BLaER1 (cell line): ENCODE measurements at regions not wholly inside any gene's neighbourhood (a gene's known extent, or its start where the extent isn't known, plus 50 kb on each side); places are given as distances from the start of the nearest gene placed in this dataset.

Experiments
- H3K27ac ChIP-seq: shearing (Covaris generic); formaldehyde crosslinking; 2 replicates; pipeline ENCODE4 v1.8.1; 2022
- H3K27me3 ChIP-seq: shearing (Covaris generic); formaldehyde crosslinking; 2 replicates; pipeline ENCODE4 v1.8.1; 2022
- H3K36me3 ChIP-seq: shearing (Covaris generic); formaldehyde crosslinking; 2 replicates; pipeline ENCODE4 v1.8.1; 2022
- H3K4me1 ChIP-seq: shearing (Covaris generic); formaldehyde crosslinking; 2 replicates; pipeline ENCODE4 v1.8.1; 2022
- H3K4me2 ChIP-seq: shearing (Covaris generic); formaldehyde crosslinking; 2 replicates; pipeline ENCODE4 v1.8.1; 2022
- H3K4me3 ChIP-seq: shearing (Covaris generic); formaldehyde crosslinking; 2 replicates; pipeline ENCODE4 v1.8.1; 2022
- H3K9ac ChIP-seq: shearing (Covaris generic); formaldehyde crosslinking; 2 replicates; pipeline ENCODE4 v1.8.1; 2022
- H3K9me3 ChIP-seq: shearing (Covaris generic); formaldehyde crosslinking; 2 replicates; pipeline ENCODE4 v1.8.1; 2022
- H4K20me1 ChIP-seq: shearing (Covaris generic); formaldehyde crosslinking; 2 replicates; pipeline ENCODE4 v1.8.1; 2022
- Cebpa-rat ChIP-seq: shearing (Covaris generic); IDR thresholded peaks from 2 replicates; pipeline ENCODE4 v1.8.1; 2022

GRCh38 chr14:50057331-50057730 is 59.0 kb downstream of the VCPKMT start:
- no peaks in the 10 kb centered on the region for H3K27me3 ChIP-seq
- H3K9me3 ChIP-seq = no peaks in the 10 kb centered on the region
- TF ChIP-seq Cebpa-rat = no peak
- no peak overlapping the region for H3K4me3 ChIP-seq
- H3K36me3 ChIP-seq = no peaks in the 10 kb centered on the region
- H4K20me1 ChIP-seq = no peaks in the 10 kb centered on the region
- H3K4me1 ChIP-seq = peaks cover 30% of the 10 kb centered on the region
- no peak overlapping the region for H3K9ac ChIP-seq
- no peak overlapping the region for H3K4me2 ChIP-seq
- no peak overlapping the region for H3K27ac ChIP-seq

DNA sequence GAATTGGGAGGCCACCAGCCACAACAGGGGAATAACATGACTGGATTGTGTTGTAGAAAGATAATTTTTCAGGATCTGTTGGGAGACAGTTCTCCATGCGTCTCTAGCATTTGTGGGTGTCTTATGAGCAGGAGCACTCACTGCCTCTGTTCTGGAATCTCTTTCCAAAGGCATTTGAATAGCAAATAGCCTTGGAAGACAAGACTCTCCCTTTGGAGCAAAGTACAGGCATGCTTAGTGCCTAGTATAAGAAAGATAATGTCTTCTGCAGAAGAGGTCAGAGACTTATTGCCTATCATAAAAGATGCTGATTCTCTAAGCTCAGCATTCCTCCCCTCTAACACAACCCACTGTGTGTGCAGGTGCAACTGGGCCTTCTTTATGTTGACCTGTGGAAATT is 58.3 kb downstream of the VCPKMT start:
- Histone ChIP-seq H3K27me3 (no peaks in the 10 kb centered on the region), H3K9ac (no peak overlapping the region), H3K4me1 (peaks cover 38% of the 10 kb centered on the region), H3K27ac (no peak overlapping the region), H3K4me2 (no peak overlapping the region), H3K4me3 (no peak overlapping the region), H4K20me1 (no peaks in the 10 kb centered on the region), H3K36me3 (no peaks in the 10 kb centered on the region), H3K9me3 (no peaks in the 10 kb centered on the region)
- no peak for TF ChIP-seq Cebpa-rat
